SK-N-SH (cell line): ENCODE measurements at regions not wholly inside any gene's neighbourhood (a gene's known extent, or its start where the extent isn't known, plus 50 kb on each side); places are given as distances from the start of the nearest gene placed in this dataset.

Experiments
- EZH2phosphoT487 ChIP-seq: fragments of 200-600 bp; sonication (generic); IDR thresholded peaks from 2 replicates; pipeline ENCODE4 v1.6.1; 2017; ENCODE audit warnings: low read depth, mixed run types, mild to moderate bottlenecking, antibody characterized with exemption, moderate library complexity, borderline replicate concordance
- JUND ChIP-seq: IDR thresholded peaks from 2 replicates; pipeline ENCODE4 v1.4.0; 2012
- POLR2AphosphoS5 ChIP-seq: IDR thresholded peaks from 2 replicates; pipeline ENCODE4 v1.6.1; 2012; ENCODE audit warnings: low read depth, low read length
- SIN3A ChIP-seq: IDR thresholded peaks from 2 replicates; pipeline ENCODE4 v1.6.1; 2012; ENCODE audit warnings: low read depth, mild to moderate bottlenecking, low read length, moderate library complexity, borderline replicate concordance
- SMC3 ChIP-seq: IDR thresholded peaks from 2 replicates; pipeline ENCODE4 v1.6.1; 2012; ENCODE audit warnings: low read depth, low read length, improper control_type of control experiment
- TAF1 ChIP-seq: IDR thresholded peaks from 2 replicates; pipeline ENCODE4 v1.6.1; 2012; ENCODE audit warnings: low read depth, mild to moderate bottlenecking, low read length, moderate library complexity, borderline replicate concordance
- TF ChIP-seq, protein P1 (sequence below): fragments of 200-600 bp; sonication (generic); IDR thresholded peaks from 2 replicates; pipeline ENCODE4 v1.6.1; 2017; ENCODE audit warnings: antibody characterized with exemption, mild to moderate bottlenecking, moderate library complexity

DNA sequence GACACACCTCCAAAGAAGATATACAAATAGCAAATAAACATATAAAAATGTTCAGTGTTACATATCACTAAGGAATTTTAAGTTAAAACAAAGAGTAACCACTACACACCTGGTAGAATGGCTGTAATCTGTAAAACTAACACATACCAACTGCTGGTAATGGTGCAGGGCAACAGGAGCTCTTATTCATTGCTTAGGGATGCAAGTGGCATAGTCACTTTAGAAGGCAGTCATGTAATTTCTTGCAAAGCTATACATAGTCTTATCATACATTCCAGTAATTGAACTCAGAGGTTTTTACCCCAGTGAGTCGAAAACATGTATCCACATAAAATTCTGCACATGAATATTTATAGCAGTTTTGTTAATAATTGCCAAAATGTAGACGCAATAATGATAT lies 906.8 kb upstream of the CITED2 start:
- TF ChIP-seq EZH2phosphoT487 (no peak), SIN3A (no peak), SMC3 (no peak), TAF1 (no peak), POLR2AphosphoS5 (no peak), JUND (no peak)
- TF ChIP-seq, protein P1, sequence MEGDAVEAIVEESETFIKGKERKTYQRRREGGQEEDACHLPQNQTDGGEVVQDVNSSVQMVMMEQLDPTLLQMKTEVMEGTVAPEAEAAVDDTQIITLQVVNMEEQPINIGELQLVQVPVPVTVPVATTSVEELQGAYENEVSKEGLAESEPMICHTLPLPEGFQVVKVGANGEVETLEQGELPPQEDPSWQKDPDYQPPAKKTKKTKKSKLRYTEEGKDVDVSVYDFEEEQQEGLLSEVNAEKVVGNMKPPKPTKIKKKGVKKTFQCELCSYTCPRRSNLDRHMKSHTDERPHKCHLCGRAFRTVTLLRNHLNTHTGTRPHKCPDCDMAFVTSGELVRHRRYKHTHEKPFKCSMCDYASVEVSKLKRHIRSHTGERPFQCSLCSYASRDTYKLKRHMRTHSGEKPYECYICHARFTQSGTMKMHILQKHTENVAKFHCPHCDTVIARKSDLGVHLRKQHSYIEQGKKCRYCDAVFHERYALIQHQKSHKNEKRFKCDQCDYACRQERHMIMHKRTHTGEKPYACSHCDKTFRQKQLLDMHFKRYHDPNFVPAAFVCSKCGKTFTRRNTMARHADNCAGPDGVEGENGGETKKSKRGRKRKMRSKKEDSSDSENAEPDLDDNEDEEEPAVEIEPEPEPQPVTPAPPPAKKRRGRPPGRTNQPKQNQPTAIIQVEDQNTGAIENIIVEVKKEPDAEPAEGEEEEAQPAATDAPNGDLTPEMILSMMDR = no peak
